ENCODE measurements at regions not wholly inside any gene's neighbourhood (a gene's known extent, or its start where the extent isn't known, plus 50 kb on each side); places are given as distances from the start of the nearest gene placed in this dataset.

GRCh38 chrX:140913802-140914501 is 88.4 kb upstream of the SPANXB1 start (continued):
- no peak for TF ChIP-seq FEZF1 (tag by site-specific recombination; IDR thresholded peaks at IDR 0.05)

DNA sequence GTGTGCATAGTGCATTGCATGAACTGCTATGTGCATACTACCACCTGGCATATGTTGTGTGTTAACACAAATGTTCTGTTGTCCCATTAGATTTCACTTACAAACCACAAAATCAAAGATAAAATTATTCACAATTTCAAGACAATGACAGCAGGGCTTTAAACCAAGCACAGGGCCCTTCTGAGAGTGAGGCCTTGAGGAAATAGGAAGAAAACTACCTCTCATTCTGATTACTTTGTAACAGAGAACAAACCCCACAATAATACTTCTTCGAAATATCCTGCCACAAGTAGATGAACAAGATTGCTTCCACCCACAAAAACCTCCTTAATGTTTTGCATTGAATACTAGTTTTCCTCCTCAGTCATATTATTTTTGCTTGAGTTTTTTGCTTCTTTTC is 85.5 kb upstream of the SPANXB1 start:
- TF ChIP-seq ZNF776 (tag by site-specific recombination; IDR thresholded peaks at IDR 0.05; ENCODE audit: borderline replicate concordance) = no peak
- no peak for TF ChIP-seq ZNF266 (tag by site-specific recombination; IDR thresholded peaks at IDR 0.05; ENCODE audit: low read depth)
- no peak for TF ChIP-seq ZNF292 (tag by site-specific recombination; IDR thresholded peaks at IDR 0.05; ENCODE audit: borderline replicate concordance, low read depth)
- no peak for TF ChIP-seq ZNF704 (tag by site-specific recombination; IDR thresholded peaks at IDR 0.05)
- TF ChIP-seq, protein P1, sequence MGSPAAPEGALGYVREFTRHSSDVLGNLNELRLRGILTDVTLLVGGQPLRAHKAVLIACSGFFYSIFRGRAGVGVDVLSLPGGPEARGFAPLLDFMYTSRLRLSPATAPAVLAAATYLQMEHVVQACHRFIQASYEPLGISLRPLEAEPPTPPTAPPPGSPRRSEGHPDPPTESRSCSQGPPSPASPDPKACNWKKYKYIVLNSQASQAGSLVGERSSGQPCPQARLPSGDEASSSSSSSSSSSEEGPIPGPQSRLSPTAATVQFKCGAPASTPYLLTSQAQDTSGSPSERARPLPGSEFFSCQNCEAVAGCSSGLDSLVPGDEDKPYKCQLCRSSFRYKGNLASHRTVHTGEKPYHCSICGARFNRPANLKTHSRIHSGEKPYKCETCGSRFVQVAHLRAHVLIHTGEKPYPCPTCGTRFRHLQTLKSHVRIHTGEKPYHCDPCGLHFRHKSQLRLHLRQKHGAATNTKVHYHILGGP (tag by site-specific recombination; IDR thresholded peaks at IDR 0.05) = no peak
- TF ChIP-seq, protein P2, sequence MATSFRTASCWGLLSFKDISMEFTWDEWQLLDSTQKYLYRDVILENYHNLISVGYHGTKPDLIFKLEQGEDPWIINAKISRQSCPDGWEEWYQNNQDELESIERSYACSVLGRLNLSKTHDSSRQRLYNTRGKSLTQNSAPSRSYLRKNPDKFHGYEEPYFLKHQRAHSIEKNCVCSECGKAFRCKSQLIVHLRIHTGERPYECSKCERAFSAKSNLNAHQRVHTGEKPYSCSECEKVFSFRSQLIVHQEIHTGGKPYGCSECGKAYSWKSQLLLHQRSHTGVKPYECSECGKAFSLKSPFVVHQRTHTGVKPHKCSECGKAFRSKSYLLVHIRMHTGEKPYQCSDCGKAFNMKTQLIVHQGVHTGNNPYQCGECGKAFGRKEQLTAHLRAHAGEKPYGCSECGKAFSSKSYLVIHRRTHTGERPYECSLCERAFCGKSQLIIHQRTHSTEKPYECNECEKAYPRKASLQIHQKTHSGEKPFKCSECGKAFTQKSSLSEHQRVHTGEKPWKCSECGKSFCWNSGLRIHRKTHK (tag by site-specific recombination; IDR thresholded peaks at IDR 0.05) = no peak
- no peak for TF ChIP-seq ZXDB (tag by site-specific recombination; IDR thresholded peaks at IDR 0.05)
- TF ChIP-seq SCRT1 (tag by site-specific recombination; IDR thresholded peaks at IDR 0.05; ENCODE audit: borderline replicate concordance) = no peak
- no peak for TF ChIP-seq ZNF658 (tag by site-specific recombination; IDR thresholded peaks at IDR 0.05)
- no peak for TF ChIP-seq ZNF473 (tag by site-specific recombination; IDR thresholded peaks at IDR 0.05)
- no peak for TF ChIP-seq SP7 (tag by site-specific recombination; IDR thresholded peaks at IDR 0.05)
- no peak for TF ChIP-seq ZSCAN30 (tag by site-specific recombination; IDR thresholded peaks at IDR 0.05)
- no peak for TF ChIP-seq ZFHX2 (tag by site-specific recombination; conservative IDR thresholded peaks at IDR 0.05)
- TF ChIP-seq IKZF3 (tag by site-specific recombination; IDR thresholded peaks at IDR 0.05) = no peak
- no peak for TF ChIP-seq ZNF785 (tag by site-specific recombination; IDR thresholded peaks at IDR 0.05)
- CTCF ChIA-PET = interaction anchor here (0.6 to 3.2 kb wide), 4 partner anchors 9 to 361 kb away, joined by 3 to 17 read pairs (median 6); no protein-coding TSS in a partner anchor

GRCh38 chrX:140917354-140918115 is 84.9 kb upstream of the SPANXB1 start:
- ChIA-PET CTCF (interaction anchor here (0.6 to 3.2 kb wide), 21 partner anchors 8 to 551 kb away, joined by 3 to 31 read pairs (median 3); no protein-coding TSS in a partner anchor), POLR2A (interaction anchor here (0.6 kb wide), 1 partner anchor 85 kb away, joined by 4 read pairs; no protein-coding TSS in a partner anchor)
- H3K9me3 ChIP-seq (ENCODE audit: control insufficient read depth, insufficient read depth, low read depth, low read length) = no peaks in the 10 kb centered on the region
- H3K36me3 ChIP-seq (ENCODE audit: control insufficient read depth in 2 of 2, insufficient read depth in 1 of 2, low read length in 2 of 2) = no peaks in the 10 kb centered on the region
- no peaks in the 10 kb centered on the region for H3K4me1 ChIP-seq (ENCODE audit: control insufficient read depth, insufficient read depth, low read length)
- no peak overlapping the region for H3K27ac ChIP-seq (ENCODE audit: extremely low read depth, low read depth, low read length)
- no peak overlapping the region for H3K4me3 ChIP-seq (ENCODE audit: low read depth, low read length)
- no peak for TF ChIP-seq ZNF37A (tag by site-specific recombination; IDR thresholded peaks at IDR 0.05)
- TF ChIP-seq SP2 (tag by site-specific recombination; IDR thresholded peaks at IDR 0.05) = no peak
- no peak for TF ChIP-seq ZNF501 (tag by site-specific recombination; IDR thresholded peaks at IDR 0.05)
- TF ChIP-seq SCRT2 (tag by site-specific recombination; IDR thresholded peaks at IDR 0.05) = no peak
- TF ChIP-seq, protein P3, sequence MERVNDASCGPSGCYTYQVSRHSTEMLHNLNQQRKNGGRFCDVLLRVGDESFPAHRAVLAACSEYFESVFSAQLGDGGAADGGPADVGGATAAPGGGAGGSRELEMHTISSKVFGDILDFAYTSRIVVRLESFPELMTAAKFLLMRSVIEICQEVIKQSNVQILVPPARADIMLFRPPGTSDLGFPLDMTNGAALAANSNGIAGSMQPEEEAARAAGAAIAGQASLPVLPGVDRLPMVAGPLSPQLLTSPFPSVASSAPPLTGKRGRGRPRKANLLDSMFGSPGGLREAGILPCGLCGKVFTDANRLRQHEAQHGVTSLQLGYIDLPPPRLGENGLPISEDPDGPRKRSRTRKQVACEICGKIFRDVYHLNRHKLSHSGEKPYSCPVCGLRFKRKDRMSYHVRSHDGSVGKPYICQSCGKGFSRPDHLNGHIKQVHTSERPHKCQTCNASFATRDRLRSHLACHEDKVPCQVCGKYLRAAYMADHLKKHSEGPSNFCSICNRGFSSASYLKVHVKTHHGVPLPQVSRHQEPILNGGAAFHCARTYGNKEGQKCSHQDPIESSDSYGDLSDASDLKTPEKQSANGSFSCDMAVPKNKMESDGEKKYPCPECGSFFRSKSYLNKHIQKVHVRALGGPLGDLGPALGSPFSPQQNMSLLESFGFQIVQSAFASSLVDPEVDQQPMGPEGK (tag by site-specific recombination; IDR thresholded peaks at IDR 0.05) = no peak
- no peak for TF ChIP-seq ZNF354C (tag by site-specific recombination; IDR thresholded peaks at IDR 0.05; ENCODE audit: borderline replicate concordance, low read depth)
- no peak for TF ChIP-seq KLF7 (tag by site-specific recombination; IDR thresholded peaks at IDR 0.05; ENCODE audit: borderline replicate concordance)
- no peak for TF ChIP-seq BCL11B (tag by site-specific recombination; IDR thresholded peaks at IDR 0.05; ENCODE audit: low read depth)
- no peak for TF ChIP-seq ZNF221 (tag by site-specific recombination; IDR thresholded peaks at IDR 0.05; ENCODE audit: borderline replicate concordance)

More for the DNA sequence above, 85.5 kb upstream of the SPANXB1 start:
- Histone ChIP-seq H3K9me3 (ENCODE audit: control insufficient read depth, insufficient read depth, low read depth, low read length) (no peaks in the 10 kb centered on the region), H3K27ac (ENCODE audit: extremely low read depth, low read depth, low read length) (no peak overlapping the region), H3K4me1 (ENCODE audit: control insufficient read depth, insufficient read depth, low read length) (no peaks in the 10 kb centered on the region), H3K36me3 (ENCODE audit: control insufficient read depth in 2 of 2, insufficient read depth in 1 of 2, low read length in 2 of 2) (no peaks in the 10 kb centered on the region), H3K4me3 (ENCODE audit: low read depth, low read length) (no peak overlapping the region)
- POLR2A ChIA-PET = no interaction called here
